Endodermal cell (in vitro differentiated cells): ENCODE measurements at regions not wholly inside any gene's neighbourhood (a gene's known extent, or its start where the extent isn't known, plus 50 kb on each side); places are given as distances from the start of the nearest gene placed in this dataset.

Source experiments
- DNase-seq: peaks from one replicate; pipeline ENCODE4 v3.0.0-alpha.2; 2017
- H3K27ac ChIP-seq: 2 replicates; pipeline ENCODE4 v1.5.1; 2013; ENCODE audit warnings: mild to moderate bottlenecking, low read depth, low read length, moderate library complexity
- H3K27me3 ChIP-seq: 2 replicates; pipeline ENCODE4 v1.6.1; 2013; ENCODE audit warnings: mild to moderate bottlenecking, low read length, moderate library complexity; ENCODE audit not compliant: insufficient read depth, control insufficient read depth, poor library complexity, severe bottlenecking
- H3K36me3 ChIP-seq: 2 replicates; pipeline ENCODE4 v1.7.0; 2013; ENCODE audit warnings: mild to moderate bottlenecking, low read length, moderate library complexity; ENCODE audit not compliant: control insufficient read depth, insufficient read depth
- H3K4me1 ChIP-seq: one replicate; pipeline ENCODE4 v1.7.0; 2013; ENCODE audit warnings: low read length; ENCODE audit not compliant: control insufficient read depth, insufficient read depth
- H3K4me3 ChIP-seq: 2 replicates; pipeline ENCODE4 v1.5.1; 2013; ENCODE audit warnings: mild to moderate bottlenecking, low read length, moderate library complexity
- H3K9ac ChIP-seq: 2 replicates; pipeline ENCODE4 v1.6.1; 2013; ENCODE audit warnings: mild to moderate bottlenecking, low read length, moderate library complexity; ENCODE audit not compliant: poor library complexity, severe bottlenecking; ENCODE audit errors: extremely low read depth
- H3K9me3 ChIP-seq: 2 replicates; pipeline ENCODE4 v1.6.1; 2013; ENCODE audit warnings: mild to moderate bottlenecking, low read length, moderate library complexity; ENCODE audit not compliant: control insufficient read depth
- H3K27ac Mint-ChIP-seq: 2 replicates; pipeline ENCODE4 v1.8.0; 2020; ENCODE audit warnings: mixed read lengths
- H3K27me3 Mint-ChIP-seq: 2 replicates; pipeline ENCODE4 v1.8.0; 2021; ENCODE audit warnings: mild to moderate bottlenecking, mixed read lengths; ENCODE audit not compliant: insufficient read depth
- H3K36me3 Mint-ChIP-seq: 2 replicates; pipeline ENCODE4 v1.8.0; 2020; ENCODE audit warnings: low read depth, mixed read lengths
- H3K4me1 Mint-ChIP-seq: 2 replicates; pipeline ENCODE4 v1.8.0; 2020; ENCODE audit warnings: mixed read lengths
- H3K4me3 Mint-ChIP-seq: 2 replicates; pipeline ENCODE4 v1.8.0; 2020; ENCODE audit warnings: mild to moderate bottlenecking, moderate library complexity, mixed read lengths
- H3K9me3 Mint-ChIP-seq: 2 replicates; pipeline ENCODE4 v1.8.0; 2020; ENCODE audit warnings: mild to moderate bottlenecking, mixed read lengths
- CTCF ChIP-seq: fragments of 200-600 bp; sonication (generic); conservative IDR thresholded peaks from 2 replicates; pipeline ENCODE4 v1.5.0; 2021; ENCODE audit warnings: antibody characterized with exemption, mild to moderate bottlenecking
- WGBS, 2 experiments: methylation state at CpG; one replicate each; pipeline versions ENCODE4 v1.1.5 to v1.1.7; 2013; ENCODE audit warnings: missing lambda C conversion rate in 2 of 2, mixed read lengths in 1 of 2; ENCODE audit not compliant: insufficient coverage in 1 of 2, insufficient read length in 1 of 2; 5-methylcytosine and 5-hydroxymethylcytosine counted together

GRCh38 chr5:135710045-135710675 lies 124.3 kb upstream of the SLC25A48 start:
- H3K36me3 ChIP-seq: no peaks in the 10 kb centered on the region
- peak; percentile 40 for DNase-seq
- WGBS, 2 experiments: 87 to 89% methylated on average over 5 of the region's 5 CpGs
- H3K9ac ChIP-seq: no peak overlapping the region
- H3K4me3 Mint-ChIP-seq: no peak overlapping the region
- no peaks in the 10 kb centered on the region for H3K9me3 ChIP-seq
- no peak overlapping the region for H3K4me3 ChIP-seq
- no peaks in the 10 kb centered on the region for H3K27me3 ChIP-seq
- H3K9me3 Mint-ChIP-seq: no peaks in the 10 kb centered on the region
- H3K4me1 Mint-ChIP-seq: peaks cover 14% of the 10 kb centered on the region
- H3K27ac ChIP-seq: no peak overlapping the region
- TF ChIP-seq CTCF: no peak
- H3K4me1 ChIP-seq: no peaks in the 10 kb centered on the region
- peaks cover 29% of the 10 kb centered on the region for H3K27me3 Mint-ChIP-seq
- no peak overlapping the region for H3K27ac Mint-ChIP-seq
- H3K36me3 Mint-ChIP-seq: no peaks in the 10 kb centered on the region

GRCh38 chr5:135709208-135709575 lies 125.3 kb upstream of the SLC25A48 start:
- DNase-seq: peak; percentile 31
- peaks cover 14% of the 10 kb centered on the region for H3K4me1 Mint-ChIP-seq

GRCh38 chr5:135708481-135709207 lies 125.8 kb upstream of the SLC25A48 start:
- H3K27me3 Mint-ChIP-seq: peaks cover 22% of the 10 kb centered on the region
- H3K27me3 ChIP-seq: no peaks in the 10 kb centered on the region
- H3K4me1 Mint-ChIP-seq: peaks cover 17% of the 10 kb centered on the region
- no peak overlapping the region for H3K9ac ChIP-seq
- H3K27ac Mint-ChIP-seq: no peak overlapping the region
- H3K36me3 ChIP-seq: no peaks in the 10 kb centered on the region
- H3K9me3 Mint-ChIP-seq: no peaks in the 10 kb centered on the region
- DNase-seq: peak; percentile 15
- no peaks in the 10 kb centered on the region for H3K9me3 ChIP-seq
- 91 to 100% methylated on average over 2 to 3 of the region's 3 CpGs for WGBS, 2 experiments
- no peak overlapping the region for H3K4me3 ChIP-seq
- no peak for TF ChIP-seq CTCF
- H3K36me3 Mint-ChIP-seq: no peaks in the 10 kb centered on the region
- H3K4me1 ChIP-seq: peaks cover 7% of the 10 kb centered on the region
- H3K4me3 Mint-ChIP-seq: no peak overlapping the region
- no peak overlapping the region for H3K27ac ChIP-seq

More at GRCh38 chr5:135709208-135709575, 125.3 kb upstream of the SLC25A48 start:
- Mint-ChIP-seq H3K9me3 (no peaks in the 10 kb centered on the region), H3K36me3 (no peaks in the 10 kb centered on the region), H3K27ac (no peak overlapping the region), H3K4me3 (no peak overlapping the region), H3K27me3 (peaks cover 26% of the 10 kb centered on the region)
- TF ChIP-seq CTCF: no peak
- H3K36me3 ChIP-seq: no peaks in the 10 kb centered on the region
- H3K9me3 ChIP-seq: no peaks in the 10 kb centered on the region
- H3K4me3 ChIP-seq: no peak overlapping the region
- peaks cover 2% of the 10 kb centered on the region for H3K4me1 ChIP-seq
- H3K9ac ChIP-seq: no peak overlapping the region
- WGBS, 2 experiments: 88 to 91% methylated on average over 1 to 3 of the region's 3 CpGs
- H3K27ac ChIP-seq: no peak overlapping the region
- no peaks in the 10 kb centered on the region for H3K27me3 ChIP-seq
